HEK293T (cell line): ENCODE measurements at regions not wholly inside any gene's neighbourhood (a gene's known extent, or its start where the extent isn't known, plus 50 kb on each side); places are given as distances from the start of the nearest gene placed in this dataset.

Experiments used
- CTCF ChIA-PET: fragments of 350-600 bp; formaldehyde crosslinking; extraction: SDS; loops from one replicate; lab custom pipeline; 2021; ENCODE audit warnings: antibody characterized with exemption, inconsistent platforms; lab: Yijun Ruan, JAX
- POLR2A ChIA-PET: fragments of 350-600 bp; formaldehyde crosslinking; extraction: SDS; loops from one replicate; lab custom pipeline; 2020; ENCODE audit warnings: antibody characterized with exemption, inconsistent platforms; lab: Yijun Ruan, JAX
- DNase-seq: peaks from one replicate; pipeline ENCODE4 v3.0.0; 2012; ENCODE audit warnings: mixed read lengths; ENCODE audit errors: extremely low spot score
- ARNT ChIP-seq: fragments of 450-650 bp; IDR thresholded peaks from 2 replicates; pipeline ENCODE4 v1.6.1; 2017; ENCODE audit warnings: mild to moderate bottlenecking
- BHLHE40 ChIP-seq: fragments of 450-650 bp; IDR thresholded peaks from 2 replicates; pipeline ENCODE4 v1.6.1; 2016; ENCODE audit warnings: mild to moderate bottlenecking, moderate library complexity, borderline replicate concordance
- CTBP1 ChIP-seq: fragments of 450-650 bp; IDR thresholded peaks from 2 replicates; pipeline ENCODE4 v1.6.1; 2016; ENCODE audit warnings: borderline replicate concordance
- ELF4 ChIP-seq: fragments of 450-650 bp; IDR thresholded peaks from 2 replicates; pipeline ENCODE4 v1.6.1; 2017; ENCODE audit warnings: antibody characterized with exemption
- FOXA1 ChIP-seq: fragments of 450-650 bp; IDR thresholded peaks from 2 replicates; pipeline ENCODE4 v1.6.1; 2016; ENCODE audit warnings: mild to moderate bottlenecking
- FOXK2 ChIP-seq: fragments of 450-650 bp; IDR thresholded peaks from 2 replicates; pipeline ENCODE4 v1.6.1; 2016; ENCODE audit warnings: mild to moderate bottlenecking
- FOXM1 ChIP-seq: fragments of 450-650 bp; IDR thresholded peaks from 2 replicates; pipeline ENCODE4 v1.6.1; 2017; ENCODE audit warnings: mild to moderate bottlenecking, borderline replicate concordance
- HDGF ChIP-seq: fragments of 450-650 bp; IDR thresholded peaks from 2 replicates; pipeline ENCODE4 v1.6.1; 2017; ENCODE audit warnings: antibody characterized with exemption, borderline replicate concordance
- L3MBTL2 ChIP-seq: fragments of 450-650 bp; conservative IDR thresholded peaks from 2 replicates; pipeline ENCODE4 v1.6.1; 2016; ENCODE audit warnings: mild to moderate bottlenecking
- LEF1 ChIP-seq: fragments of 450-650 bp; IDR thresholded peaks from 2 replicates; pipeline ENCODE4 v1.6.1; 2017; ENCODE audit warnings: mild to moderate bottlenecking, borderline replicate concordance
- NFRKB ChIP-seq: fragments of 450-650 bp; IDR thresholded peaks from 2 replicates; pipeline ENCODE4 v1.6.1; 2016; ENCODE audit warnings: mild to moderate bottlenecking, moderate library complexity
- PKNOX1 ChIP-seq: fragments of 450-650 bp; IDR thresholded peaks from 2 replicates; pipeline ENCODE4 v1.6.1; 2016
- SP1 ChIP-seq: fragments of 450-650 bp; IDR thresholded peaks from 2 replicates; pipeline ENCODE4 v1.6.1; 2017
- SUZ12 ChIP-seq: fragments of 450-650 bp; IDR thresholded peaks from 2 replicates; pipeline ENCODE4 v1.6.1; 2016; ENCODE audit warnings: mild to moderate bottlenecking
- TARDBP ChIP-seq: fragments of 450-650 bp; IDR thresholded peaks from 2 replicates; pipeline ENCODE4 v1.6.1; 2016
- ZNF384 ChIP-seq: fragments of 450-650 bp; IDR thresholded peaks from 2 replicates; pipeline ENCODE4 v1.6.1; 2016

GRCh38 chr22:47600791-47601625 lies 838.6 kb downstream of the TBC1D22A start:
- DNase-seq: no peak
- TF ChIP-seq L3MBTL2 (no peak), ELF4 (no peak), ARNT (no peak), LEF1 (no peak), SP1 (no peak), TARDBP (no peak), BHLHE40 (no peak), FOXA1 (no peak), PKNOX1 (no peak), HDGF (no peak), NFRKB (no peak), CTBP1 (no peak), FOXK2 (no peak), SUZ12 (no peak)
- CTCF ChIA-PET: no interaction called here
- POLR2A ChIA-PET: no interaction called here

- POLR2A ChIA-PET: no interaction called here
Measured at GRCh38 chr22:47600281-47600680, 837.8 kb downstream of the TBC1D22A start.

DNA sequence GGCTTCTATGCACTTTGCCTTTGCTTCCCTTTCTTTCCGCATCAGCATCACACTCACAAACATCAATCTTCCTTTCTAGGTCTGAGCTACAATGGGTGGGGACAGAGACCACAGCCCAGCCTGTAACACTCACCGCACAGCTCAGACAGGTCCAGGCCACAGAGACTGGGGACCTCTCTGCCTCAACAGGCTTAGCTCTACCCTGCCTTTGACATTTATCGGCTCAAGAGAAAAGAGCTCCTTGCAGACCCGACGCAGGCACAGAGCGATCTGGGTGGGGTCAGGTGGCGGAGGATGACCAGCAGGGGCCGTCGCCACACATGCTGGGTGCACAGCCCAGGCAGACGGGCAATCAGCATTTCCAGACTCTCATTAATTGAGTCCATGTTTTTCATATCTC lies 837.3 kb downstream of the TBC1D22A start:
- ChIA-PET CTCF (no interaction called here), POLR2A (no interaction called here)
- no peak for DNase-seq
- TF ChIP-seq FOXM1 (no peak), BHLHE40 (no peak), FOXK2 (no peak), ZNF384 (no peak), LEF1 (no peak), ARNT (no peak), SUZ12 (no peak), L3MBTL2 (no peak), SP1 (no peak), PKNOX1 (no peak), TARDBP (no peak), FOXA1 (no peak)

More at GRCh38 chr22:47600281-47600680, 837.8 kb downstream of the TBC1D22A start:
- CTCF ChIA-PET: no interaction called here
- TF ChIP-seq HDGF (no peak), ELF4 (no peak), SUZ12 (no peak)
- no peak for DNase-seq

GRCh38 chr22:47598864-47599263 lies 836.4 kb downstream of the TBC1D22A start:
- POLR2A ChIA-PET: no interaction called here
- CTCF ChIA-PET: no interaction called here
- TF ChIP-seq FOXA1 (no peak), FOXK2 (no peak), HDGF (no peak), NFRKB (no peak), TARDBP (no peak), SUZ12 (no peak), ZNF384 (no peak), PKNOX1 (no peak), SP1 (no peak)
- DNase-seq: no peak

- DNase-seq: no peak
- TF ChIP-seq HDGF (no peak), SP1 (no peak), SUZ12 (no peak), TARDBP (no peak), L3MBTL2 (no peak), CTBP1 (no peak), BHLHE40 (no peak), ZNF384 (no peak), FOXM1 (no peak), PKNOX1 (no peak), FOXK2 (no peak), LEF1 (no peak), ARNT (no peak), ELF4 (no peak), NFRKB (no peak), FOXA1 (no peak)
- ChIA-PET POLR2A (no interaction called here), CTCF (no interaction called here)
Measured at GRCh38 chr22:47597041-47597440, 834.6 kb downstream of the TBC1D22A start.

GRCh38 chr22:47596176-47596690 lies 833.8 kb downstream of the TBC1D22A start:
- no peak for TF ChIP-seq FOXA1
- CTCF ChIA-PET: no interaction called here
- POLR2A ChIA-PET: no interaction called here
- DNase-seq: no peak
